Osteoblast (primary cell): ENCODE measurements at regions not wholly inside any gene's neighbourhood (a gene's known extent, or its start where the extent isn't known, plus 50 kb on each side); places are given as distances from the start of the nearest gene placed in this dataset.

ENCODE experiments used
- DNase-seq: peaks from one replicate; pipeline ENCODE4 v3.0.0; 2011; ENCODE audit warnings: low spot score, mixed read lengths; ENCODE audit not compliant: insufficient read length; ENCODE audit errors: missing footprints
- H2AFZ ChIP-seq: 2 replicates; pipeline ENCODE4 v1.6.0; 2011; ENCODE audit warnings: mild to moderate bottlenecking, low read length
- H3K27ac ChIP-seq: 2 replicates; pipeline ENCODE4 v1.5.1; 2011; ENCODE audit warnings: mild to moderate bottlenecking, low read depth, low read length, moderate library complexity
- H3K27me3 ChIP-seq: 2 replicates; pipeline ENCODE4 v1.6.0; 2012; ENCODE audit warnings: mild to moderate bottlenecking, control low read depth, inconsistent platforms, low read length, moderate library complexity; ENCODE audit not compliant: insufficient read depth
- H3K36me3 ChIP-seq: 2 replicates; pipeline ENCODE4 v1.5.1; 2011; ENCODE audit warnings: mild to moderate bottlenecking, low read length, control low read depth, moderate library complexity; ENCODE audit not compliant: insufficient read depth
- H3K4me1 ChIP-seq: 2 replicates; pipeline ENCODE4 v1.5.1; 2011; ENCODE audit warnings: mild to moderate bottlenecking, low read length, control low read depth, moderate library complexity; ENCODE audit not compliant: insufficient read depth
- H3K4me2 ChIP-seq: 2 replicates; pipeline ENCODE4 v1.6.0; 2011; ENCODE audit warnings: mild to moderate bottlenecking, low read length; ENCODE audit not compliant: insufficient read depth
- H3K4me3 ChIP-seq: fragments of 200-600 bp; sonication (generic); 3 replicates; pipeline ENCODE4 v1.5.1; 2012; ENCODE audit warnings: mild to moderate bottlenecking, low read length, inconsistent platforms; ENCODE audit not compliant: insufficient read depth
- H3K79me2 ChIP-seq: 2 replicates; pipeline ENCODE4 v1.6.0; 2012; ENCODE audit warnings: mild to moderate bottlenecking, low read length, control low read depth, inconsistent platforms; ENCODE audit not compliant: insufficient read depth
- H3K9me3 ChIP-seq: 2 replicates; pipeline ENCODE4 v1.5.1; 2011; ENCODE audit warnings: low read depth, low read length, control low read depth
- H4K20me1 ChIP-seq: 2 replicates; pipeline ENCODE4 v1.6.0; 2012; ENCODE audit warnings: mild to moderate bottlenecking, low read length, control low read depth; ENCODE audit not compliant: insufficient read depth
- TF ChIP-seq, protein P1 (sequence below): IDR thresholded peaks from 2 replicates; pipeline ENCODE4 v1.5.1; 2011; ENCODE audit warnings: mild to moderate bottlenecking, low read depth, low read length, moderate library complexity; ENCODE audit errors: extremely low read depth

- H3K9me3 ChIP-seq, result no peaks in the 10 kb centered on the region
- H4K20me1 ChIP-seq, result no peaks in the 10 kb centered on the region
- TF ChIP-seq, protein P1, sequence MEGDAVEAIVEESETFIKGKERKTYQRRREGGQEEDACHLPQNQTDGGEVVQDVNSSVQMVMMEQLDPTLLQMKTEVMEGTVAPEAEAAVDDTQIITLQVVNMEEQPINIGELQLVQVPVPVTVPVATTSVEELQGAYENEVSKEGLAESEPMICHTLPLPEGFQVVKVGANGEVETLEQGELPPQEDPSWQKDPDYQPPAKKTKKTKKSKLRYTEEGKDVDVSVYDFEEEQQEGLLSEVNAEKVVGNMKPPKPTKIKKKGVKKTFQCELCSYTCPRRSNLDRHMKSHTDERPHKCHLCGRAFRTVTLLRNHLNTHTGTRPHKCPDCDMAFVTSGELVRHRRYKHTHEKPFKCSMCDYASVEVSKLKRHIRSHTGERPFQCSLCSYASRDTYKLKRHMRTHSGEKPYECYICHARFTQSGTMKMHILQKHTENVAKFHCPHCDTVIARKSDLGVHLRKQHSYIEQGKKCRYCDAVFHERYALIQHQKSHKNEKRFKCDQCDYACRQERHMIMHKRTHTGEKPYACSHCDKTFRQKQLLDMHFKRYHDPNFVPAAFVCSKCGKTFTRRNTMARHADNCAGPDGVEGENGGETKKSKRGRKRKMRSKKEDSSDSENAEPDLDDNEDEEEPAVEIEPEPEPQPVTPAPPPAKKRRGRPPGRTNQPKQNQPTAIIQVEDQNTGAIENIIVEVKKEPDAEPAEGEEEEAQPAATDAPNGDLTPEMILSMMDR, result no peak
- H2AFZ ChIP-seq, result no peak overlapping the region
- no peak overlapping the region for H3K27ac ChIP-seq
- H3K4me2 ChIP-seq, result no peak overlapping the region
- H3K36me3 ChIP-seq, result no peaks in the 10 kb centered on the region
- H3K27me3 ChIP-seq, result no peaks in the 10 kb centered on the region
- H3K4me3 ChIP-seq, result no peak overlapping the region
- DNase-seq, result no peak
- H3K79me2 ChIP-seq, result no peaks in the 10 kb centered on the region
- peaks cover 4% of the 10 kb centered on the region for H3K4me1 ChIP-seq
Measured at GRCh38 chr12:105974738-105975137, 164.0 kb downstream of the NUAK1 start.

DNA sequence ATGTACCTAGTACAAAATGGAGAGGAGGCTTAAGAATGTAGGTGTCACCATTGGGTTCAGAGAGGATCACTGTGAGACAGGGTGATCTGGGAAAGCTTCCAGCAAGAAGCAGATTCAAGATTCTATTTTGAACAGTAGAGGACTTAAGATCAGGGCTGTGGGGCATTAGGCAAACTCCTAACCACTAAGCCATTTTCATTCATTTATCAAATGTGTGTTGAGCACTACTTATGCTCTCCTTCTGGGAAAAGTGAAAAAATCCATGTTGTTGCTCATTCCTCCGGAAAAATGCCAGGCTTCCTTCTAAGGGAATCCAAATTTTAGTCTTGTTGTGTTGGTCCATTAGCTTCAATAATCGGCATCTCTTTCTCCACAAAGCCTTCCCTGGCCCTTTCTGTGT is 163.4 kb downstream of the NUAK1 start:
- Histone ChIP-seq H4K20me1 (no peaks in the 10 kb centered on the region), H3K36me3 (no peaks in the 10 kb centered on the region), H3K79me2 (no peaks in the 10 kb centered on the region), H3K4me2 (no peak overlapping the region), H3K27ac (no peak overlapping the region), H2AFZ (no peak overlapping the region), H3K4me1 (peaks cover 4% of the 10 kb centered on the region), H3K9me3 (no peaks in the 10 kb centered on the region), H3K27me3 (no peaks in the 10 kb centered on the region), H3K4me3 (no peak overlapping the region)
- DNase-seq, result no peak
- TF ChIP-seq, protein P1, result no peak

- Histone ChIP-seq H3K36me3 (no peaks in the 10 kb centered on the region), H3K27me3 (no peaks in the 10 kb centered on the region), H3K27ac (no peak overlapping the region), H3K4me2 (no peak overlapping the region), H2AFZ (no peak overlapping the region), H3K79me2 (no peaks in the 10 kb centered on the region), H4K20me1 (no peaks in the 10 kb centered on the region), H3K9me3 (no peaks in the 10 kb centered on the region), H3K4me1 (peaks cover 4% of the 10 kb centered on the region), H3K4me3 (no peak overlapping the region)
- TF ChIP-seq, protein P1, result no peak
- no peak for DNase-seq
Measured at GRCh38 chr12:105977236-105977635, 161.5 kb downstream of the NUAK1 start.

GRCh38 chr12:105977652-105978051 is 161.1 kb downstream of the NUAK1 start:
- Histone ChIP-seq H3K4me3 (no peak overlapping the region), H3K79me2 (no peaks in the 10 kb centered on the region), H3K4me1 (peaks cover 4% of the 10 kb centered on the region), H3K4me2 (no peak overlapping the region), H2AFZ (no peak overlapping the region), H4K20me1 (no peaks in the 10 kb centered on the region), H3K36me3 (no peaks in the 10 kb centered on the region), H3K27me3 (no peaks in the 10 kb centered on the region), H3K9me3 (no peaks in the 10 kb centered on the region), H3K27ac (no peak overlapping the region)
- DNase-seq, result no peak
- TF ChIP-seq, protein P1, result no peak
